D721Med (cell line): ENCODE measurements at regions not wholly inside any gene's neighbourhood (a gene's known extent, or its start where the extent isn't known, plus 50 kb on each side); places are given as distances from the start of the nearest gene placed in this dataset.
"Not testable (repeated sequence)": the region's sequence is repeated elsewhere in the genome, so short reads cannot be mapped to it uniquely, and the experiment has no call there.

Experiments used
- DNase-seq: peaks from one replicate; pipeline ENCODE4 v3.0.0; 2011; ENCODE audit warnings: low spot score; ENCODE audit not compliant: insufficient read length
- FAIRE-seq: peaks from 2 replicates; lab custom pipeline; 2011; peaks lifted over from hg19 to GRCh38; lab: Jason Lieb, UNC
- CTCF ChIP-seq: IDR thresholded peaks from 2 replicates; pipeline ENCODE4 v1.5.1; 2012; ENCODE audit warnings: mild to moderate bottlenecking, control low read depth; ENCODE audit not compliant: insufficient read depth; ENCODE audit errors: missing control alignments

- FAIRE-seq (no peak), DNase-seq (no peak)
- TF ChIP-seq CTCF = no peak
Measured at GRCh38 chr1:199907361-199907760, 120.1 kb upstream of the NR5A2 start.

DNA sequence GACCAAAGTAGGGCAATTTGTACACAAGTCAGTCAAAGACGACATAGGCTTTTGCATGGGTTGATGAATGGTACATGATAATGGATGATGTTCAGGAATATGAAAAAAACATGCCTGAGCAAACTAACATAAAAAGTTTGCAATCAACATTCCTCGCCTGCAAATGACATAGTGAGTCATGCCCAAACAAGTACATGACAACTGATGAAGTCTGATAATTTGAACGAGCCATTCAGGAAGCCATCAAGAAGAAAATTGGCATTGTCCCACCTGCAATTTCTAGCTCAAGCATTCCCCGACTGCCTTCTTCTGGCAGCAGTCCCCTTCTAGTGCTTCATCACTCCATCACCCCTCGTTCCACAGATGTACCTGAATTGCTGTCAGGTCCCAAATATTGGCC is 118.4 kb upstream of the NR5A2 start:
- FAIRE-seq = no peak
- no peak for TF ChIP-seq CTCF
- no peak for DNase-seq

DNA sequence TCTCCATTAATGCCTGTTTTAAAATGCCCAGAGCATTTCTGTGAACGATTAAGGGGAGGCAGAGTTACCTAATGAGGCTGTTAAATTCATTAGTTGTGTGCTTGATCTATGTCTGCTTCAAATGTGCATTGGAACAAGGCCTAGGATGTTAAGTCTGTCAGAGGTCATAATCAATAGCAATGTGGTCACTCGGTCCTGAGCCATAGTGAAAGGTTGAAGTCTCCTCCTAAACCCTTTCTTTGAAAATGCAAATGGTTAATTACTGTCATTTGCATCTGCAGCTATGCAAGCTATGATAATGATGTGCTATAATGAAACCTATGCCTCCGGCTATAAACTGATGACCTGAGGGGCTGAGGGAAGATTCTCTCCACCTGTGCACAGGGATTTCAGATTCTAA is 114.2 kb upstream of the NR5A2 start:
- no peak for TF ChIP-seq CTCF
- FAIRE-seq (no peak), DNase-seq (no peak)

DNA sequence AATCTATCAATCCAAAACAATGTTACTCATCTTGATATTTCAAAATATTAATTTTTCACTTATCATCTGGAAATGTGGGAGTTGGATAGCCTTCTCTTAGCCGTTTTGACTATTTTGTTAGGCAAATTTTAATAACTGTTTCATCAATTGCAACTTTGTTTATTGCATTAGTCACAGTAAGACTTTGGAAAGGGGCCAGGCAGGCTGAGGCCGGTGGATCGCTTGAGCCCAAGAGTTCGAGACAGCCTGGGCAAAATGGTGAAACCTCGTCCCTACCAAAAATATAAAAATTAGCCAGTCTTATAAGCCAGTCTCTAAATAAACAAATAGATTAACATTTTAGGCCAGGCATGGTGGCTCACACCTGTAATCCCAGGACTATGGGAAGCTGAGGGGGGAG is 113.0 kb upstream of the NR5A2 start:
- DNase-seq = no peak
- TF ChIP-seq CTCF = no peak
- FAIRE-seq = no peak

GRCh38 chr1:199918196-199918769 is 109.2 kb upstream of the NR5A2 start:
- no peak for TF ChIP-seq CTCF
- DNase-seq = no peak
- FAIRE-seq = no peak

DNA sequence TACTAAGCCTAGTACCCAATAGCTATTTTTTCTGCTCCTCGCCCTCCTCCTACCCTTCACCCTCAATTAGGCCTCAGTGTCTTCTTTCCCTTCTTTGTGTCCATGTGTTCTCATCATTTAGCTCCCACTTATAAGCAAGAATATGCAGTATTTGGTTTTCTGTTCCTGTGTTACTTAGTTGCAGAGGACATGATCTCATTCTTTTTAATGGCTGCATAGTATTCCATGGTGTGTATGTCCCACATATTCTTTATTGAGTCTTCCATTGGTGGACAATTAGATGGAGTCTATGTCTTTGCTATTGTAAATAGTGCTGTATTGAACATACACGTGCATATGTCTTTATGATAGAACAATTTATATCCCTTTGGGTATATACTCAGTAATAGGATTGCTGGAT is 106.9 kb upstream of the NR5A2 start:
- DNase-seq (no peak), FAIRE-seq (no peak)
- no peak for TF ChIP-seq CTCF

GRCh38 chr1:199929556-199929955 is 98.0 kb upstream of the NR5A2 start:
- TF ChIP-seq CTCF = no peak
- FAIRE-seq (no peak), DNase-seq (no peak)

- DNase-seq, FAIRE-seq: not testable (repeated sequence)
Measured at GRCh38 chr1:199930067-199930466, 97.4 kb upstream of the NR5A2 start.
